ENCODE measurements at regions not wholly inside any gene's neighbourhood (a gene's known extent, or its start where the extent isn't known, plus 50 kb on each side); places are given as distances from the start of the nearest gene placed in this dataset.

DNA sequence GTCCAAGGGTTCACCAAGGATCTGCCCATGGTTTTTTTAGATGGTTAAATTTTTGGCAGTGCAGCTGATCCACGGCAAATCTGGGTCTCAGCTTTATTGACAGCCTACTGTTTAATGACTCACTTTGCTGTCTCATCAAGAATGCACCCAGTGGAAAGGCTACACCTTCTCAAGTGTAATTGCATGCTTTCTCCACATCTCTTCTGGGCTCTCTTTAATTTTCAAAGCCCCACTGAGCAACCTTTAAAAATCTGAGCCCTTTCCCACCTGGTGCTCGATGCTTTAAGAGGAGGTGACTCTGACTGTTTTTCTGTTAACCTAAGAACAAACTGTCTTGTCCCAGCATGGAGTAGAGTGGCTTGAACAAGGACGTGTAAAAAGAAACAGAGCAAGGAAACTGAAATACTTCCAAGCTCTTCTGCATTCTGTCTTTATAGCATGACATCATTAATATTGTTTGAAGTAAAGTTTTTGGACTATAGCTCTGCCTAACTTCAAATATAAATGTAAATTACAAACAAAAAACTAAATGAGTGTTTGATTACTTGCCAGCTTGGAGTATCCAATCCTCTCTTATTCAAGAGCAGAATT lies 214.2 kb upstream of the KRR1 start:
- DNase-seq (ENCODE audit: low read depth in 2 of 2), result no peak

DNA sequence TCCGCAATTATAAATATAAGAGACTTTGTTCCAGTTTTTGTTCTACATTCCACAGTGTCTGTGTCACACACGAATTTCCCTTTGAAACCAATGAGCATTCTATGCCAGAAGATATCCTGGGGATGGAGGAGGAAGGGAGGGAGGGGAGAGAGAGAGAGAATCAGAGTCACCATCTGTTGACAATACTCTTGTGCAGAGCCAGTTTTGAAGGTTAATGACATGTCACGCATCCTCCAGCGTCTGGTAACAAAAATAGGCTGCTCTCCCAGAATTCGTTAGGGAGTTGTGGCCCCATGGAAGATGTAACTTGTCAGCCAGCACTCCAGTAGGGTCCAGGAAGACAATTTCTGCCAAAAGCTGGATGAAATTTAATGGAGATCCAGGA lies 213.5 kb upstream of the KRR1 start:
- no peak for DNase-seq (ENCODE audit: low read depth in 2 of 2)

DNA sequence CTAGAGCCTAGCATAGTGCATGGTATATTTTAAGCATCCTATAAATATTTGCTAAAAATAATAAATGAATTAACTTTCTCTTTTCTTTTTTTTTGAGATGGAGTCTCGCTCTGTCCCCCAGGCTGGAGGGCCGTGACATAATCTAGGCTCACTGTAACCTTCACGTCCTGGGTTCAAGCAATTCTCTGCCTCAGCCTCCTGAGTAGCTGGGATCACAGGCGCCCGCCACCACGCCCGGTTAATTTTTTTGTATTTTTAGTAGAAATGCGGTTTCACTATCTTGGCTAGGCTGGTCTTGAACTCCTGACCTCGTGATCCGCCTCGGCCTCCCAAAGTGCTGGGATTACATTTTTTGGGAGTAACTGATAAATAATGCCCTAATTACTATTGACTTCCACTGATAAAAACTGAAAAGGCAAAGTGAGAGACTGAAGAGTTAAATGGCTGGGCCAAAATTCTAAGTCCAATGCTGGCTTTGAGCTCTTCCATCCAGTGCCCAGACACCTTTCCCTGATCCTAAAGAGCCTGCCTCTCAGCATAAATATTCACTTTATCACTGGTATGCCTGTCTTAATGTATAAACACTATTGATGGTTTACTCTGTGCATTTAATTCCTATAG lies 213.0 kb upstream of the KRR1 start:
- DNase-seq (ENCODE audit: low read depth in 2 of 2), result no peak

DNA sequence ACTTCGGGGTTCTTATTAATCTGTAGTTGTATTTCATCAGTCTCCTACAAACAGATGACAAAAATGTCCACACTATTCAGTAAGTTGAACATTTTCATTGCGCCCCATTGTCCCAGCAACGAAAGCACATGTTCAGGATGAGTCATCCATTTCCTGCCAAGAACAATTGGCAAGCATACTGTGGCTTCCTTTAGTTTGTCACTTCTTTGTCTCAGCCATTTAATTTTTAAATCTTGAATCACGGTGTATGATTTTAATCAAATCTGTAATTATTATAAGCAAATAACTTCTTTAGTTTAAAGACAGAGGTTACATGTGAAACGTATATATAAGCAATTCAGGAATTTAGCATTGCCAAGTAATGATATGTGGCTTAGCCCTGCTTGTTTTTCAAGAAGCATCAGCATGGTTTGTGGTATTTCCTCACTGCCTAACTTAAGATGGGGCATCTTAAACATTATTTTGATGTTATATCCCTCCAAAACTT lies 211.3 kb upstream of the KRR1 start:
- peak; percentile 6 to 27 for DNase-seq (ENCODE audit: low read depth in 2 of 2)

DNA sequence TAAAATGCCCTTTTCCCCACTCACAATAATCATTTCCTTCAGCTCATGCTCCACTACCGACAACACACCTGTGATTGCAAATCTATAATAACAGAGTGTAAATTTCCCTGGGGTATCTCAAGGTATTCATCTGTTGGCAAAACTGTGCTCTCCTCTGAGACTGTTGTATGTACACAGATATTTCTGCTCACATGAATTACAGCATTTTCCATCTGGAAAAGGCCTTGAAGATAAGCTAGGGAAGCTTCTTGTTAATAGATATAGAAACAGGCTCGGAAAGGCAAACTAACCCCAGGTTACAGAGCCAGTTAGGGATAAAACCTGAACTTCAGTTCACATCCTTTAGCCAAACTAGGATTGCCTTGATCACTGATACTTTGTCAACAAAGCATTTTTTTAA lies 210.4 kb upstream of the KRR1 start:
- no peak for DNase-seq (ENCODE audit: low read depth in 2 of 2)

DNA sequence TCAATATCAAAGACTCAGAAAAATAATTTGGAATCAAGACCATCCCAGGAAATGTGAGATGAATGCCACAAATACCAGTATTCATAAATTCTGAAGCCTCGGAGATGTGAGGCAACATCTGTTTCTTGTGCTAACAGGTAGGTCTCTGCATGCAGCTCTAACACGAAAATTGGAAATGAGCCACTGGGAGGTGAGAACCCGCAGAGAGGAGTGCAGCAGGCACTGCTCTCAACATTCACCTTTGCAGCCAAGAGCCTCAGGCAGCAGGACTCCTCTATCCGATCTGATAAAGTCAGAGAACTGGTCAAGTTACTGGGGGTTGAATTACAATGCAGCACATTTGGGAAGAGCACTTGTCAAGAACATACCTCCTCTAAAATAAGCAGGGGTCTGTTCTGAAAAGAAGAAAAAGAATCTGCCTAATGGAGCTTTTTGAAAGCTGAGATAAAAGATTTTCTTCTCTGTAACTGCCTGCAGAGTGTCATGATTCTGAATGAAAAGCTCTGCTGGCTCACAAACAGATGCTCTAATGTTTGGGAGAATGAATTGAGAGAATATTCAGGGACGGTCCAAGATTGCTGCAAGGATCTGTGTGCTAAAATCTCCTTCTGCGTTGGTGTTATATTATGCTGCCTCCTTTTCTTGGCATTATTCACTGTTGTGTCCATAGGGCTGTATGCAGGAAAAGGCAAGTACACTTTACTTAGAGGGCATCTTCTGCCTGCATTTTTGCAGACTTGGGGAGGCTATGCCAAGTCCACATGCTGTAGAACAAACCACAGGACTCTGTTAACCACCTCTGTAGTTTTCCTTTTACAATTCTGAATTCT lies 209.6 kb upstream of the KRR1 start:
- DNase-seq (ENCODE audit: low read depth in 2 of 2), result no peak

DNA sequence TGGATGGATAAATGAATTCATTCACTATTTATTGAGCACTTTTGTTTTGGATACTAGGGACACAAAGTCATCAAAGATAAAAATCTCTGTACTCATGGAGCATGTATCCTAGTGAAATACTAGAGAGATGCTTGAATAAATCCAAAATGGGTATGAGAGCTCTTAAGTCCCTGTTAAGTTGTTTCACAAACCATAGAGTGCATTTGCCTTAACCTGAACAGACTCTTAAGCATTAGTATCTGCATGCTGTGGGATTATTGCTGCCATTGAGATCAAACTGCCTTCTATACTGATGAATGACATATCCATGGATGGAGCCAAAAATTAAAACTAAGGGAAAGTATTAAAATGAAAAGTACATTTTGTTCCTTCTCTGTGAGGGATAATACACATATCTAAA lies 206.5 kb upstream of the KRR1 start:
- DNase-seq (ENCODE audit: low read depth in 2 of 2), result no peak

DNA sequence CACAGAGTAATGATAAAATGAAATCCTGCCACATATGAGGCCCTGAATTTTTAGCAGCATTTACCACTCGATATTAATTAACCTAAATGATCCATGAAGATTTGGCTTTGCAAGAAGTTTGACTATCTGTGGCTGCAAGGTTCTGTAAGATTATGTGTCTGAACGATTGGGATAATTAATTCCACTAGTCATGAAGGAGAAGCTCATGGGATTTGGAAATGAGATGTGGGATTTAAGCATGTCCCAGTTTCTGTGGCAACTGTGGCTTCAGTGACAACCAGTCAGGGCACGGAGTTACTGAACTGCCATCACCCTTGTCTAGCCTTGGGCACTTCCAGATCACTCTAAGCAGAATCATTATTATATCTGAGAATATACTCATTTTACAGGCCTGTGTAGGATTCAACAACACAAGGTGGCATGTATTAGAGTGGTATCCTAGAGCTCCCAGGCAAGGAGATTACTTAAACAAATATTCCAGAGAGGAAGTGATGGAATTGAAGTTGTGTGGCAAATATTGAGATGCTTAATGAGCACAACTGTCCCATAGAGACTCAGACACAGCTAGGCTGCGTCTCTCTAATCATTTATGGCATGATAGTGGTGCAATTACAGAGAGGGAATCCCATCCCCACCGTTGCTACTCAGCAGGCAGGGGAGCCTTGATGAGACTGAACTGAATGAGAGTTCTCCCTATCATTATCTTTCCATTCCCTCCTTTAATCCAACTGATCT lies 205.0 kb upstream of the KRR1 start:
- DNase-seq (ENCODE audit: low read depth in 2 of 2), result no peak

DNA sequence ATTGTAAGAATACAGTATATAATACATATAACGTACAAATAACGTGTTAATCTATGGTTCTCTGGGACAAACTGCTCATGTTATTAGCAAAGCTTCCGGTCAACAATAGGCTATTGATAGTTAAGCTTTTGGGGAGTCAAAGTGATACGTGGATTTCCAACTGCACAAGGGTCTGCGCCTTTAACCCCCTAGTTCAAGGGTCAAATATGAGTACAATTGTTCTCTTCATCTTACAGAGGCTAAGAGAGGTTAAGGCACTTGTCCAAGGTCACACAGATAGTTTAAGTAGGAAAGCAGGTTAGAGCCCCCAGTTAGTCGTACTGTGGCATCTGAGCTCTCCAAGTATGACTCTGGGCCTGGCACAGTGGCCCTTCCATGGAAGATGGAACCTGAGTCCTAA lies 204.3 kb upstream of the KRR1 start:
- no peak for DNase-seq (ENCODE audit: low read depth in 2 of 2)

DNA sequence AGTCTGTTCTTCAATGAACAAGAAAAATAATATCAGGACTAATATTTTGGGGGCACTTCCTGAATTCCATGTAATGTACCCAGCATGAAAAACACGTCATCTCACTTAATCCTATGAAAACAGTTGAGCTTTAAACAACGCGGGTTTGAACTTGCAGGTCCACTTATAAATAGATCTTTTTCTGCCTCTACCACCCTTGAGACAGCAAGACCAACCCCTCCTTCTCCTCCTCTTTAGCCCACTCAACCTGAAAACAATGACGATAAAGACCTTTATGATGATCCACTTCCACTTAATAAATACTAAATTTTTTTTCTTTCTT lies 203.9 kb upstream of the KRR1 start:
- DNase-seq (ENCODE audit: low read depth in 2 of 2), result no peak

DNA sequence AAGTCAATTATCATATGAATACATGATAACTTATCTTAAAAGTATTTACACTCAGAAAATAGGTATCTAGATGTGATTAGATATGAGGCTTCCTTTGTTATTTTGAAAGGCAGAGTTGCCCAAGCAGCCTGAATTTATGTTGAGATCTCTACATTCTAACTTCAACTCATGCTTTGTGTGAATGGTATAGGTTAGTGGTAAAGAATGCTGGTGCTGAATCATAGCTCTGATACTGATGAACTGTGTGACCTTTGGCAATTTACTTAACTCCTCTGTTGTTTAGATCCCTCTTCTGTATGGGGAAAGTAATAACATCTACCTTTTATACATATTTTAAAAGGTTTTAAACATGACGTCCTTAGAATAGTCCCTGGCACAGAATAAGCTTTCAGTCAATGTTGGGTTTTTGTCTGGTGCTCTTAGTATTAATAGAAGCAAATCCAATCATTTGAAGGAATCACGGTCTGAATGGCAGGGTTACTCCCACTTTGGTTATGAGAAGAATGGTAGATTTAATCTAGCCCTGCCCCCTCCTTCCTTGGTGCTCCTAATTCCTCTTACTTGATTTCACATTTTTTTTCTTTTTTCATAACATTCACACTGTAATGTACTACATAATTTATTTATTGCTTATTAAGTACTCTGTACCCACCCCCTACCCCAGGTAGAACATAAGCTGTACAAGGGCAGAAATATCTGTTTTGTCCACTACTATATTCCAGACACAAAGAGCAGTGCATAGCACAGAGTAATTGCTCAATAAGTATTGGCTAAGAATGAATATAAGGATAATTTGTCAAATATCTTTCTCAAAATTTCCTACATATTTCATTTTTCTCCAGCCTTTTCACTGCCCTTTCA lies 203.3 kb upstream of the KRR1 start:
- no peak for DNase-seq (ENCODE audit: low read depth in 2 of 2)

DNA sequence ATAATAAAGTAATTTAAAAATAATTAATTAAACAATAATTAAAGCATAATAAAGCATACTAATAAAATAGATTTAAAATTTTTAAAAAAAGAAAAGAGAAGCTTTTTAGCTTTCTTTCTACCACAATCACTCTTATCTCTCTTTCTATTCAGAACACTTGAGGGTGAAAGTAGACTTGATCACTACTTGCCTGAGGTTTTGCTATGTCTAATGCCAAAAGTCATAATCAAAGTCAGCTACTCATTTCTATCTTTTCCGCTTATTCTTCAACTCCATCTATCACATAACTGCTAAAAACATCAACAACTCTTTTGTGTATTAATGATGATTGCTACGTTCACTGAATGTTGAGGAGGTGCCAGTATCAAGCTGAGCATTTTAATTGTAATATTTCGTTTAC lies 202.0 kb upstream of the KRR1 start:
- DNase-seq (ENCODE audit: low read depth in 2 of 2), result no peak

DNA sequence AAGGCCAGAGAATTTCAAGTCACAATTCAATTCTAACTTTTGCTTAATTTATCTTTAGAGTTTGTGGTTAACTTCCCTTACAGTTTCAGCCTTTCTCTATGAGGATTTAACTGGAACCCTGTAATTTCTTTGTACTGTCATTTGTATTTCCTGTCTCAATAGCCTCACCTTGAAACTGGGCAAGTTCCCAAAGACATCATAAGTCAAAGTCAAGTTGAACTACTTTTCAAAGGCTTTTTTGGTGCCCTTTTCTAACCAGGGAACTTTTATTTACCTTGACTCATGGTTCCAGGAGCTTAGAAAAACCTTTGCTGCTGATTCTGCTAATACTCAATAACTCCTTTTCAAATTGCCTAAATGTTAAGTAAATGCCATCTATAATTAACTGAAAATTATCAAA lies 200.8 kb upstream of the KRR1 start:
- DNase-seq (ENCODE audit: low read depth in 2 of 2), result no peak

DNA sequence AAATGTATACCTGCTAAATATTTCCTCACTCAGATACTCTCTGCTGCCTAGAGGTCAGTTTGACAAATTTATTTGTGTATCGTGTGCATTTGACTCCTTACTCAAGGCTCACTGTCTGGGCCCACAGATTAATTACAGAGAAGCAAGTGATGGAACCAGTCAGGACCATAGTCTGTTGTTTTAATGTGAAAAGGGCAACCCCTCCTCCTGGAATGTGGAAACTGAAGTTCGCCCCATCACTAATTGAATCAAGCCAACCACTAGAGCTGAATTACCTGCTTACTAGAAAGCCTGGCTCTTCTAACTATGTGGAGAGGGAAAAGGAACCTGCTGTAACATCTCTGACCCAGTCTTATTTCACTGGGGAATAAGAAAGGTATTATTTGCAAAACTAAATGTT lies 199.9 kb upstream of the KRR1 start:
- DNase-seq (ENCODE audit: low read depth in 2 of 2), result no peak

DNA sequence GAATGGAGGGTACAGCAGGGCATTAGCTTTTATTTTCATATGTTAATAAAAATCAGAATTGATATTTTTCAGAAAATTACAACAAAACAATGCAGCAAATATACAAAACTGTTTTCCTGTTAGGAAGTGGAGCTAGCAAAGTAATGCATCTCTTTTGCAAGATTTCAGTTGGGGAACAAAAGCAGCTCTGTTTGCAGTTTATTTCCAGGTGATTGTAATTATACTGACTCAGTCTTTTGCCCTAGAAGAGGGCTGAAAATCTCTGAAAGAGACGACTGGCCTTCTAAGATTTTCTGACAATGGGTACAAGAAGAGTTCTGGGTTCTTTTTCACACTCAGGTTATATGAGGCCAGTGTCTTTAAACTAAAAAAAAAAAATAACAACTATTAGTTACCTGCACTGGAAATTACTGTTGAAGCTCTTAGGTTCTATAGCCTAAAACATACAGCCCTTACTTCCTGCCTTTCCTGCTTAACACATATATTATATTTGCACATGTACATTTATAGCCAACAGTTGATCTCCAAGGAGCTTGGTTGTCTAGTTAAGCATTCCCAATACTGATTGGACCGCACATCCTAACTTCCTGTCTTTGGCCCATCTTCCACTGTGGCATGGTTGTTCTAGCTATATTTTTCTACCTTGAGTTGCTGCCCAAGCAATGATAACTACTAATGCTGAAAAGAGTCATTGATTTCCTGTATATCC lies 199.1 kb upstream of the KRR1 start:
- no peak for DNase-seq (ENCODE audit: low read depth in 2 of 2)

DNA sequence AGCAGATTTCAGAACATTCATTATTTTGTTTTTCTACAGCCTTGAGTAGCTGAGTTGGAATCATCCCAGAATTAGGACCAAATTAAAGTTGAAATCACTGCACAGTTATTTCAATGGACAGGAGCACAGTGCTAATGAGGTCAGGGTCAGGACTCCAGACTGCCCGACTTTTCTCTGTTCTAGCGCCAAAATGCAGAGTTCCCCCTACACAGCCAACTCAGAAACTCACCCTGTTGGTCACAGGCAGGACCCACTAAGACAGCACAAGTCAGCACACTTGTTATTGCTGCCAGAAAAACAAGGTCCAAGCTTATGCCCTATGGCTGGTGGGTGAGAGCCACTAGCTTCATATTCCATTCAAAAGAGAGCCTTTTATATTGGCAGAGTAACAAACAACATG lies 198.1 kb upstream of the KRR1 start:
- no peak for DNase-seq (ENCODE audit: low read depth in 2 of 2)

DNA sequence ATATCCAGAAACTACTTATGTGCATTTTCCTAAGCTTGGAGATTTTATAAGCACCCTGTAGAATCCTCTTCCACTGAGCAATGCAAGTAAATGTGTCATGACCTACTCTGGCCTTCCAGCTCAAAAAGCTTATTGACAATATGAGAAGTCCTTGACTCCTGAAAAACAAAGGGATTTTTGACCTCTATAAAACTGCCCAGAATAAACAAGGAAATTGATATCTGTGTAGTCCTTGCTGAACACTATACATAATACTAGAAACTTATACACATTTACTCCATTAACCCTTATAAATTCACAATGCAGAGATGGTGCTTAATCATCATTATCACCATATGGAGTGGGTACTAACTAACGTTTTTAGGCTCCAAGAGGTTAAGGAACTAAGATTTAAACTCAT lies 197.4 kb upstream of the KRR1 start:
- DNase-seq (ENCODE audit: low read depth in 2 of 2), result no peak

DNA sequence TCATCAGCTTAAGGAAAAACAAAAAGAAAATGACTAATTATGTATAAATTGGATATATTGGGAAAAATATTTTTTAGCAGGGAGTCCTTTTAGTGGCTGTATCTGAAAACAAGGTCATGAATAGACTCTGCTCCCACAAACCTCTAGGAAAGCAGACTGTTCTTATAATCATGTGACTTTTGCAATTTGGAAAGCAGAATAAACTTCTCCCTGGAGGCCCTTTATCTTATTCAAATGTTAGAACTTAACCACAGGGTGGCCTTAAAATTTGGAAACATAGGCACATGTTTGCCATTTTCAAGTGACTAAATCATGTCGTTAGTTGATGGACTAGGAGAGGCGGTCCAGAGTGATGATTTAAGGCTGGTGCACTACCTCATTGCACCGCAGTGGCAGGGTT lies 196.6 kb upstream of the KRR1 start:
- DNase-seq (ENCODE audit: low read depth in 2 of 2), result no peak

DNA sequence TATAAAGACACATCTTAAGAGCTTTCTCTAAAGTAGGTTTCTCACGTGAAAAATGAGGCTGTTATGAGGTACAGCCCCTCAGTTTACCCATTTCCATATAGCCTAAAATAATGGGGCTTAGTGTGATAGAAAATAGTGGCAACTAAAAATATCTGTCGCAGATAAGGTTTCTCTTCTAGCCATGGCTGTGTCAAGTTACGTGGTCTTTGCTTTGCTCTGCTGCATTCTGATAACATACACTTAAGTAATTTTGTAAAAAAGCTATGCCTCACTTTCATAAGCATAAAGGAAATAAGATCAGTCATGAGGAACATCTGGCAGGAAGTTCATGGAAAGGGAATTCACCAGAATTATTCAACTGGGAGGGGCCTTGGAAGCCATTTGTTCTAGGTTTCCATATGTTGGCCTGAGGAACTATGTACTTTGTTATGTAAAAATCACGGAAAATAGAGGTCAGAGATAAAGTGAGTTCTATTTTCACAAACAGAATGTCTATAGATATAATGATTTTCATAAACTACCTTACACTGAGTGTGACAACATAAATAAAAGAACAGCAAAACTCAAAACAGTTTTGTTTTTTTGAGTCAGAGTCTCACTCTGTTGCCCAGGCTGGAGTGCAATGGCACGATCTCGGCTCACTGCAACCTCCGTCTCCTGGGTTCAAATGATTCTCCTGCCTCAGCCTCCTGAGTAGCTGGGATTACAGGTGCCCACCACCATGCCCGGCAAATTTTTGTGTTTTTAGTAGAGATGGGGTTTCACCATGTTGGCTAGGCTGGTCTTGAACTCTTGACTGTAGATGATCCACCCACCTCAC lies 195.6 kb upstream of the KRR1 start:
- no peak for DNase-seq (ENCODE audit: low read depth in 2 of 2)
